Upper lobe of right lung (tissue), 1 donor: ENCODE measurements at regions not wholly inside any gene's neighbourhood (a gene's known extent, or its start where the extent isn't known, plus 50 kb on each side); places are given as distances from the start of the nearest gene placed in this dataset.

Experiments
- ATAC-seq: fragments of 200-7000 bp; cut with Tn5 transposase; one replicate; pipeline ENCODE4 v1.9.1; 2020; ENCODE audit warnings: mild to moderate bottlenecking, moderate library complexity
- DNase-seq: peaks from one replicate; pipeline ENCODE4 v3.0.0-alpha.2; 2020
- H3K27ac ChIP-seq: fragments of 200-600 bp; one replicate; pipeline ENCODE4 v1.8.0; 2022
- H3K27me3 ChIP-seq: fragments of 200-600 bp; one replicate; pipeline ENCODE4 v1.8.0; 2022; ENCODE audit warnings: mild to moderate bottlenecking
- H3K36me3 ChIP-seq: fragments of 200-600 bp; one replicate; pipeline ENCODE4 v1.8.0; 2022
- H3K4me1 ChIP-seq: fragments of 200-600 bp; one replicate; pipeline ENCODE4 v1.8.0; 2022
- H3K4me3 ChIP-seq: fragments of 200-600 bp; one replicate; pipeline ENCODE4 v1.8.0; 2022; ENCODE audit warnings: mild to moderate bottlenecking
- H3K9me3 ChIP-seq: fragments of 200-600 bp; one replicate; pipeline ENCODE4 v1.8.0; 2022
- intact Hi-C: fragments of 100-400 bp; cut with DNase I; formaldehyde crosslinking; loops from one replicate; pipeline ENCODE4 v1.11.0; 2022
- TF ChIP-seq, protein P1 (sequence below): fragments of 200-600 bp; IDR thresholded peaks from one replicate; pipeline ENCODE4 v1.8.0; 2022; ENCODE audit warnings: antibody characterized with exemption
- donor health status: DM: no; HTN: yes; CAD: no; lungs with severe emphysema.

DNA sequence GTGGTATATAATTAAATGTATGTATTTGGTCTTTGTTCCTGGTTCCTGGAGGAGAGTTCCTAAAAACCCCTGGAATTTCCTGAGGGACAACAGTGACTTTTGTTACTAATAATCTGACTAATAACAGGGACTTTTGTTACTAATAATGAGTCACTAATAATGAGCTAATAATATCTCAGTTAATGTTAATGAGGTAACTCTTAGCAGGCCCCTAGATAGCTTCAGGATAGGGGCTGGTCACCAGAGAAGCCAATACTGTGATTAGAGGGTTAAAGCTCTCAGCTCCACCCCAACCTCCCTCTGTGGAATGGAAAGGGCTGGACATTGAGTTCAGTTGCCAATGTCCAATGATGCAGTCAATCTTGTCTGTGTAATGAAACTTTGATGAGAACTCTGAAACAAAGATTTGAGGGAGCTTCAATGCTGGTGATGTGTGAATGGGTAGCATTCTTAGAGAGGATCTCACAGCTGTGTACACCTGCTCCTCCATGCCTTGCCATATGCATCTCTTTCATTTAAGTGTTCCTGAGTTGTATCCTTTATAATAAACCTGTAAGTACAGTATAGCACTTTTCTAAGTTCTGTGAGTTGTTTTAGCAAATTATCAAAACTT lies 1431.4 kb upstream of the TENM4 start:
- no peak overlapping the region for H3K4me3 ChIP-seq
- ATAC-seq (no peak), DNase-seq (no peak)
- TF ChIP-seq, protein P1, sequence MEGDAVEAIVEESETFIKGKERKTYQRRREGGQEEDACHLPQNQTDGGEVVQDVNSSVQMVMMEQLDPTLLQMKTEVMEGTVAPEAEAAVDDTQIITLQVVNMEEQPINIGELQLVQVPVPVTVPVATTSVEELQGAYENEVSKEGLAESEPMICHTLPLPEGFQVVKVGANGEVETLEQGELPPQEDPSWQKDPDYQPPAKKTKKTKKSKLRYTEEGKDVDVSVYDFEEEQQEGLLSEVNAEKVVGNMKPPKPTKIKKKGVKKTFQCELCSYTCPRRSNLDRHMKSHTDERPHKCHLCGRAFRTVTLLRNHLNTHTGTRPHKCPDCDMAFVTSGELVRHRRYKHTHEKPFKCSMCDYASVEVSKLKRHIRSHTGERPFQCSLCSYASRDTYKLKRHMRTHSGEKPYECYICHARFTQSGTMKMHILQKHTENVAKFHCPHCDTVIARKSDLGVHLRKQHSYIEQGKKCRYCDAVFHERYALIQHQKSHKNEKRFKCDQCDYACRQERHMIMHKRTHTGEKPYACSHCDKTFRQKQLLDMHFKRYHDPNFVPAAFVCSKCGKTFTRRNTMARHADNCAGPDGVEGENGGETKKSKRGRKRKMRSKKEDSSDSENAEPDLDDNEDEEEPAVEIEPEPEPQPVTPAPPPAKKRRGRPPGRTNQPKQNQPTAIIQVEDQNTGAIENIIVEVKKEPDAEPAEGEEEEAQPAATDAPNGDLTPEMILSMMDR: no peak
- no peaks in the 10 kb centered on the region for H3K36me3 ChIP-seq
- H3K4me1 ChIP-seq: no peaks in the 10 kb centered on the region
- H3K9me3 ChIP-seq: no peaks in the 10 kb centered on the region
- no peaks in the 10 kb centered on the region for H3K27me3 ChIP-seq
- intact Hi-C loops: no loop called here
- H3K27ac ChIP-seq: no peak overlapping the region

DNA sequence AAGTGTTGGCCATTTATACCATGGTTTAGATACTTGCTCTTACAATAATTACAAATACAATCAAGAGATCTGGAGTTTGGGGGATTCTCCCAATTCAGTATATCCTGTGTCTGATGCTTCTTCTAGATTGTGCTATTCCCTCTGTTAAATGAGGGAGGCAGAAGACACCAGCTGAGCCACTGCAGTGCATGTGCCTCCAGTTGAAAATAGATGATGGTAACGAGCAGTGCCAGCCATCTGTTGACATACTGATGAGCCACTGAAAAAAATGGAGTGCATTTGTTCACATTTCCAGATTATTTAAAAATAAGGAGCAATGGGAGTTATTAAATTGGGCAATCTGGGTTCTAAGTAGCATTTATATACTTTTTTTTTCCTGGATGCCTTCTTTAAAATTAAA lies 1428.0 kb upstream of the TENM4 start:
- H3K27ac ChIP-seq: no peak overlapping the region
- TF ChIP-seq, protein P1: no peak
- H3K27me3 ChIP-seq: no peaks in the 10 kb centered on the region
- H3K36me3 ChIP-seq: no peaks in the 10 kb centered on the region
- intact Hi-C loops: no loop called here
- H3K9me3 ChIP-seq: no peaks in the 10 kb centered on the region
- no peak for DNase-seq
- no peaks in the 10 kb centered on the region for H3K4me1 ChIP-seq
- no peak for ATAC-seq
- H3K4me3 ChIP-seq: no peak overlapping the region

DNA sequence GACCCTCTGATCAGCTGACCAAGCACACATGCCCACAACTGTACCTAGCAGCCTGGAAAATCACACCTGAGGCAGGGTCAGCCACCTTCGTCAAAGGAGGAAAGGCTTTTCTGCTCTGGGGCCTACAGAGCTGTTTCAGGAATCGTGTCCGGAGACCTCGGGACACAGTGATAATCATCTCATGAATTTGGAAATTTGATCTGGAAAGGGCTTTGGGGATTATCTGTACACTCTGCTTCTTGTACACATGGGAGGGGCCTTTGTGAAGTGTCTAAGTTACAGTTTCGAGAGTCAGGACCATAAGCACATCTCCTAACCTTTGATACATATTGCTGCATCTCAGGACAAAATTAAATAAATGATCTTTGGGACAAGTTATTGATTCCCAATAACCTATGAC lies 1421.2 kb upstream of the TENM4 start:
- H3K4me1 ChIP-seq: no peaks in the 10 kb centered on the region
- no peak overlapping the region for H3K27ac ChIP-seq
- TF ChIP-seq, protein P1: no peak
- no peaks in the 10 kb centered on the region for H3K27me3 ChIP-seq
- no peak for ATAC-seq
- intact Hi-C loops: no loop called here
- no peak overlapping the region for H3K4me3 ChIP-seq
- no peaks in the 10 kb centered on the region for H3K9me3 ChIP-seq
- no peaks in the 10 kb centered on the region for H3K36me3 ChIP-seq
- no peak for DNase-seq

DNA sequence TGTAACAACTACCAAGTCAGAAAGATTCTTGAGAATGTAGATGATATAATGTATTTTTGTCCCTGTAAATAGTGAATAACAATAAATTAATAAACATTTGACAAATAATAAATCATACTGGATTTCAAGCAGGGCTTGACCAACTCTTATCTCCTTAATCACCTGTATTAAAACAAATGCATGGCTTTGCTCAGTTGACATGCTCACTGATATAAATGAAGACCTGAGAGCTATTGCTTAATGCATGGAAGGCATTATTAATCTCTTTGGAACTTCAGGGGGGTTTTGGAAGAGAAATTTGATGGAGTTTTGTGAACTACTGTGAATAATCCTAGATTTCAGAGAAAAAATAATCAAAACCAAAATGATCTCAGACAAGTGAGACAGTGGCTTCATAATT lies 1420.4 kb upstream of the TENM4 start:
- TF ChIP-seq, protein P1: no peak
- no peaks in the 10 kb centered on the region for H3K4me1 ChIP-seq
- no peaks in the 10 kb centered on the region for H3K27me3 ChIP-seq
- intact Hi-C loops: no loop called here
- H3K9me3 ChIP-seq: no peaks in the 10 kb centered on the region
- H3K27ac ChIP-seq: no peak overlapping the region
- no peak overlapping the region for H3K4me3 ChIP-seq
- no peak for ATAC-seq
- H3K36me3 ChIP-seq: no peaks in the 10 kb centered on the region
- DNase-seq: no peak

DNA sequence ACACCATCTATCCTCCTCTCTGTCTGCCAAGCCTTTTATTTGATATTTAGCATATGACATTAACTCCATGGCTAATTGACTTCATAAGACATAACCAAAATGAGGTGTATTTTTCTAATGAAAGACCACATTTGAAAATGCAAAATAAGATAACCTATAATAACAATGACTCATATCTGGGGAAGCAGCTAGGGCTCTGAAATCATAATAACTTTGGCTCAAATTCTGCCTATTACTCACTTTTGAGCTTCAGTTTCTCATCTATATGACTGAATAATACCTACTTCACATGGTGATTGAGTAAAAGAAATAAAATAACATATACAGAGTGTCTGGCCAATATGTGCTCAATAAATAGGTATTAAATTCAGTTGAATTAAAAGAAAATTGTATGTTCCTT lies 1419.8 kb upstream of the TENM4 start:
- Histone ChIP-seq H3K4me1 (no peaks in the 10 kb centered on the region), H3K9me3 (no peaks in the 10 kb centered on the region), H3K4me3 (no peak overlapping the region), H3K27me3 (no peaks in the 10 kb centered on the region), H3K27ac (no peak overlapping the region), H3K36me3 (no peaks in the 10 kb centered on the region)
- TF ChIP-seq, protein P1: no peak
- ATAC-seq: no peak
- intact Hi-C loops: no loop called here
- no peak for DNase-seq

DNA sequence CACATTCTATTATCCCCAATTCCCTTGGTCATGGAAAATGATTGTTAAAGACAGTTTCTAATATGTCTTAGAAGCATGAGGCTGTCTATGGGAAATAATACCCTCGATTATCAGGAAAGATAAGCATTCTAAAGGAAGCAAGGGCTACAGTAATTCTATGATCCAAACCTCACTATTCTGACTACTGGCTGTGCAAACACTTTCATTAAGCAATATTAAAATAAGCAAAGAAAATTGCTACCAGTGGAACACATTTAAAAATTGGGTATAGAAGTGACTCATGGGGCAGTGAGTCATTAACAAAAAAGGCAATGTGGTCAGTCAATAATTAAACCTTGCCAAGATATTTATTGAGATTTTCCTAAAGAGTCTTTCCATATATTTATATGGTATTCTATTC lies 1415.2 kb upstream of the TENM4 start:
- Histone ChIP-seq H3K27ac (no peak overlapping the region), H3K4me1 (no peaks in the 10 kb centered on the region), H3K27me3 (no peaks in the 10 kb centered on the region), H3K36me3 (no peaks in the 10 kb centered on the region), H3K4me3 (no peak overlapping the region), H3K9me3 (no peaks in the 10 kb centered on the region)
- TF ChIP-seq, protein P1: no peak
- intact Hi-C loops: no loop called here
- DNase-seq (no peak), ATAC-seq (no peak)
